HG02763 (cell line): ENCODE measurements at regions not wholly inside any gene's neighbourhood (a gene's known extent, or its start where the extent isn't known, plus 50 kb on each side); places are given as distances from the start of the nearest gene placed in this dataset.
"Not testable (repeated sequence)": the region's sequence is repeated elsewhere in the genome, so short reads cannot be mapped to it uniquely, and the experiment has no call there.

ENCODE experiments used
- ATAC-seq: cut with Tn5 transposase; IDR thresholded peaks from one replicate; pipeline ENCODE4 v1.9.1; 2021; ENCODE audit warnings: mild to moderate bottlenecking, moderate library complexity; ENCODE audit not compliant: unreplicated experiment

DNA sequence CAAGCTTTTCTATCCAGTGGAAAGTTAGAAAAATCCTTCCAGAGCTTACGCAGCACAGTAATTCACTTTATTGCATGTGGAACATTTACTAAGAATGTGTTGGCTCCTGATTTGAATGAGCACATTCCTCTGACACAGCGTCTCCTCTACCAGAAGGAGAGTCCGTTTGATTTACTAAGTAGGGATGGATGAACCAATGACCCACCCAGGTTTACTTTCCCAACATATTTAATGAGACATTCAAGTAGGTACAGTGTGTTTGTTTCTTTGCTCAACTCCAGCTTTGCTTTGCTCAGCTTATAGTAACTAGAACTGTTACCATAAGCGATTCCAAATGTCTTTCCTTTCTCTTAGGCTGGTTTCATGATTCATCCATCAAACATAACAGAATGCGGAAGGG, 161.7 kb downstream of the SMARCA1 start:
- ATAC-seq, result no peak

DNA sequence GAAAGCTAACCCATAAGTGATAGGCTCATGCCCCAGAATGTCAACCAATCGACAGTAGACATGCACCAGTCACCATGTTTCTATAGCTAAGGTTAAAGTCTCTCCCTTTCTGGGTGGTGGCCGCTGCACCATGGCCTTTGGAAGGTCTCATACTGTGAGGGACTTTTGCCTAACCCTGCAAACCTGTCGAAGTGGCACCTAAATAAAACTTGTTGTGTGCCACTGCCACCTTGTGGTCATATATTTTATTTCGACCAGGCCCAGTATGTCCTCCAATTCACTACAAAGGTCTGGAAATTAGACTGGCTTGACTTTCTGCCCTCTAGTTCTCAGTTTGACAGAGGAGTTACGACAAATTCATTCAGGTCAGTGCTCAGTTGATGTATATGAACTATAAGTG, 163.1 kb downstream of the SMARCA1 start:
- peak; percentile 94 for ATAC-seq

DNA sequence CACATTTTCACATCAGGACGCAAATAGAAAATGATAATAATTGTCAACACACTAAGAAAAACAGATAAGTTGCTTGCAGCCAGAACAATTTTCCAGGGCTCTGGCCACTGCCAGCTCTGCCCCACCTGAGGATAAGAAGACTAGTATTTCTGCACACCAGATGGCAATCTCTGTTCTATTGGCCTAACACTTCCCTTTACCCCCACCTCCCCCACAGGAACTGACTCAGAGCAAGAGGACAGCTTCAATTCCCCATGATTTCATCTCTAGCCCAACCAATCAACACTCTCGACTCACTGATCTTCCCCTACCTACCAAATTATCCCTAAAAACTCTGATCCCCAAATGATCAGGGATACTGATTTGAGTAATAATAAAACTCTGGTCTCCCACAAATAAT, 164.0 kb downstream of the SMARCA1 start:
- no peak for ATAC-seq

DNA sequence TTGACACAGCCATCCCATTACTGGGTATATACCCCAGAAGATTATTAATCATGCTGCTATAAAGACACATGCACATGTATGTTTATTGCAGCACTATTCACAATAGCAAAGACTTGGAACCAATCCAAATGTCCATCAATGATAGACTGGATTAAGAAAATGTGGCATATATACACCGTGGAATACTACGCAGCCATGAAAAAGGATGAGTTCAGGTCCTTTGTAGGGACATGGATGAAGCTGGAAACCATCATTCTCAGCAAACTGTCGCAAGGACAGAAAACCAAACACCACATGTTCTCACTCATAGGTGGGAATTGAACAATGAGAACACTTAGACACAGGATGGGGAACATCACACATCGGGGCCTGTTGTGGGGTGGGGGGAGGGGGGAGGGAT, 165.9 kb downstream of the SMARCA1 start:
- not testable (repeated sequence) for ATAC-seq

DNA sequence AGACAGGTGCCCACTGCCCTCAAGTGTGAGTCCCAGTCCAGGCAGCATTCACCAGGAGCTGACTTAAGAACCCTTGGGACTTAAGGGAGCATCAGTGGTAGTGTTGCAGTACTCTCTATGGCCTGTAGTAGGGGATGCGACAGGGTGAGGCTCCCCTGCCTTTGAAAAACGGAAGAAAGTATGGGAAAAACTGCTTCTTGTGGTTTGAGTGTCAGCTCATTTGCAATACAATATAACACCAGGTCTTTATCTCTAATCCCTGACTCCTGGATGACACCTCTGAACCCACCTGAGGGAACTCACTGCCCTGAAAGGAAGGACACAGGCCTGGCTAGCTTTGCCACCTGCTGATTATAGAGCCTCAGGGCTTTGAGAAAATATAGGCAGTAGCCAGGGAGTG, 176.0 kb downstream of the SMARCA1 start:
- no peak for ATAC-seq

DNA sequence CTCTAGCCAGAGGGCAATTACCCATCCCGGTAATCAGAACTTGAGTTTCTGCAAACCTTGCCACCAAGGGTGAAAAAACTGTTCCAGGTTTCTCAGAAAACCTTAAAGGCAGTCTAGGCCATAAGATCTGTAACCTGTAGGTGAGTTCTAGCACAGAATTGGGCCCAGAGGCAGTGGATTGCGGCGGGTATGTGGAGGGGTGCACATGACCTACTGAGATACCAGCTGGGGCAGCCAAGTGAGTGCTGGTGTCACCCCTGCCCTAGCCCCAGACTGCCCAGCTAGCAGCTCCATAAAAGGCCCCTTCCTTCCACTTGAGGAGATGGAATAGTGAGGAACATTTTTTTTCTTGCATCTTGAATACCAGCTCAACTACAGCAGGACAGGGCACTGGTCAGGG, 176.7 kb downstream of the SMARCA1 start:
- no peak for ATAC-seq

DNA sequence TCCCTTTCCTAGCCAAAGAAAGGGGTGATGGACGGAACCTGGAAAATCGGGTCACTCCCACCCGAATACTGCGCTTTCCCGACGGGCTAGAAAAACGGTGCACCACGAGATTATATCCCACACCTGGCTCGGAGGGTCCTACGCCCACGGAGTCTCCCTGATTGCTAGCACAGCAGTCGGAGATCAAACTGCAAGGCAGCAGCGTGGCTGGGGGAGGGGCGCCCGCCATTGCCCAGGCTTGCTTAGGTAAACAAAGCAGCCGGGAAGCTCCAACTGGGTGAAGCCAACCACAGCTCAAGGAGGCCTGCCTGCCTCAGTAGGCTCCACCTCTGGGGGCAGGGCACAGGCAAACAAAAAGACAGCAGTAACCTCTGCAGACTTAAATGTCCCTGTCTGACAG, 186.0 kb downstream of the SMARCA1 start:
- ATAC-seq, result not testable (repeated sequence)

DNA sequence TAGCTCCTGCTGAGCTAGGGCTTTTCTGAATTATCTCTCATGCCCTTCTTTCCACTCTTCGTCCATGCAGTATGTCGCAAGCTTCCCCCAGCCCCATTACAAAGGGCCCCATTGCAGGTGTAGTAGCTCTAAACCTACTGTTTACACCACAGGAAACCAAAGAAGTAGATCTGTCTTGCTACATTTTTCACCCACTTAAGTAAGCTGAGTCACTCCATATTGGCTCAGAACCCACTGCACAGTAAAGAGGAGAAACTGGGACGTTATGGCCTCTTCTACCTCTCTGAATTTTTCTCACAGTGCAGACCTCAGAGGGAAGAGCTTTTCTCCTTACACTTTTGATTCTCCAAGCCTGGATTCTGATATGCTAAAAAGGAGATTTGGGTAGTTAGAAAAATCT, 200.2 kb downstream of the SMARCA1 start:
- ATAC-seq, result no peak

DNA sequence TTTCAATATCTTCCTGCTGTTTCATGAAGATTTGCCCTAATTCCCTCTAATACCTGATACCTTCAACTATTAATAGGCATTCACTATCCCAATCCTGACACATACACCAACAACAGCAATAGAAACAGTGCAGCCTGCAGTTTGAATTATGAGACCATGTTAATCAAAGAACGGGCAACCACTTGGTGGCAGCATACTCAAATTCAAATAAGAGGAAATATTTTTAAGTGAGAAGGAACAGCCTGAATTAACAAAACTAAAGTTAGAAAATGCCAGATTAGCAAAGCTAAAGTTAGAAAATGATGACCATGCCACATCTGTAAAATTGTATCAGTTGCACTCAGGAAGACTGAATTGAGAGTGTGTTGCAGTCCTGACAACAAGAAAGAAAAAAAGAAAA, 204.9 kb downstream of the SMARCA1 start:
- no peak for ATAC-seq

DNA sequence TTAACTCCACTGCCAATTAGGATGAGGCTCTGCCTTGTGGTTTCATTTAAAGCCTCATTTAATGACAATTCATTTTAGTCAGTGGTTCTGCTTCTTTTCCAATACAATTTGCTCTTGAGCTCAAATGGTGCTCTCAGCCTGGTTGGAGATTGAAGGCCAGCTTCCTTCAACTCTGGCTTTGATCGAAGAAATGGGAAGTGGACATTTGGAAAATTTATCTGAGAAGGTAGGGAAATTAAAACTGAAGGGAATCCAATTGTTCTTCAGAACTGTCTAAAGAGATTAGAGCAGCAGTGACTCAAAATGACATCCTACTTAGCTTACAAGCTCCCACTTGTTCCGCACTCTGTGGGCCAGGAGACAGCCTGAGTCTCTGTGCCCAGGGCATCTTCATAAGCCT, 206.8 kb downstream of the SMARCA1 start:
- ATAC-seq, result no peak

DNA sequence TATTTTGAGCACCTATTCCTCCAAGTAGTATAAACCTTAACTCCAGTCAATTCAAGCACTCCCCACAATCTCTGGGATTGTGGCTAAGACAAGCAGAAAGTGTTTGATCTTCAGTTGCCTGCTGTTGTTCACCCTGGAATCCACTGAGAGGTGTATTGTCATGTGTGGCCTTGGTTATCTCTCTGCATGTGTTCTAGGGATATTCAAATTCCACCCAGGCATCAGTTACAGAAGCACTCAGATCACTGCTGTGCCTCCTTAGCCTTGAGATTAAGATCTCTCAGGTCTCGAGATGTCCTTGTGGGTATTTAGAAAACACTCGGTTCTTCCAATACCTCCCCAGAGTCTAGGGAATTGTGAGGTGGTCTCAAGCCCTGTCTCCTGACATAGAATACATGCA, 213.3 kb downstream of the SMARCA1 start:
- no peak for ATAC-seq

DNA sequence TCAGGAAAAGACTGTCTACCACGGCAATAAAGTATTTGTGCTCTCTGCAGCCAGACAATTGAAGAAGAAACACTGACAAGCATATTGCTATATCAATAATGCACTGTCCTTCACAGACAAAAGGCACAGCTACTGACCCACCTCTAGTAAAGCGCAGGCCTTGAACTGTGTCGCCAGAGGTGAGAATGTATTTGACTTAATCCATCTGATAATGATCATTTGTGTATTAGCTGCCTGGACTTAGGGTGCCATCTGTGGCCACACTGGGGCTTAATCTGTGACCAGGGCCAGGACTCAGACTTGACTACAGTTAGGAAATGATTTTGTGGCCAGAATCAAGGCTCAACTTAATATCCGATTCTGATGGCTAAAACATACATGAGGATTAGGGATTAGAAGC, 260.4 kb downstream of the SMARCA1 start:
- no peak for ATAC-seq

DNA sequence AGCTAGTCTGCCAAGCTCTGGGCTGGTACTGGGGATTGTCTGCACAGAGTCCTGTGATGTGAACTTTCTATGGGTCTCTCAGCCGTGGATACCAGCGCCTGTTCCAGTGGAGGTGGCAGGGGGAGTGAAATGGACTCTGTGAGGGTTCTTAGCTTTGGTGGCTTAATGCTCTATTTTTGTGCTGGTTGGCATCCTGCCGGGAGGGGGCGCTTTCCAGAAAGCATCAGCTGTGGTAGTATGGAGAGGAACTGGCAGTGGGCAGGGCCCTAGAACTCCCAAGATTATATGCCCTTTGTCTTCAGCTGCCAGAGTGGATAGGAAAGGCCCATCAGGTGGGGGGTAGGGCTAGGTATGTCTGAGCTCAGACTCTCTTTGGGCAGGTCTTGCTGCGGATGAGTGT, 267.8 kb downstream of the SMARCA1 start:
- not testable (repeated sequence) for ATAC-seq

DNA sequence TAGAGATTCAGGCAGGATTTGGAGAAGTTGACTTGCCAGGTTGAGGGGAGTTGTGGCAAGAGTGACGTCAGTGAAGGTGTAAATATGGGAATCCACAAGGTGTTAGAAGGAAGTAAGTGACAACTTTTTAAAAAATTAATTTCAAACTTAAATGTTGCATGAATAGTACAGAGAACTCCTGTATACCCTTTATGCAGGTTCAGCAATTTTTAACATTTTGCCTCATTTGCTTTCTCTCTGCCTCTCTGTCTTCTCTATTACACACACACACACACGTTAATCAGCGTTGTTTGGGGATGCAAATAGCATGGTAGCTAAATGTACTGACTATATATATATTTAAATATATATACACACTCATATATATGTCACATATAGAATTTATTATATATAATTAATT, 273.7 kb downstream of the SMARCA1 start:
- ATAC-seq, result no peak

DNA sequence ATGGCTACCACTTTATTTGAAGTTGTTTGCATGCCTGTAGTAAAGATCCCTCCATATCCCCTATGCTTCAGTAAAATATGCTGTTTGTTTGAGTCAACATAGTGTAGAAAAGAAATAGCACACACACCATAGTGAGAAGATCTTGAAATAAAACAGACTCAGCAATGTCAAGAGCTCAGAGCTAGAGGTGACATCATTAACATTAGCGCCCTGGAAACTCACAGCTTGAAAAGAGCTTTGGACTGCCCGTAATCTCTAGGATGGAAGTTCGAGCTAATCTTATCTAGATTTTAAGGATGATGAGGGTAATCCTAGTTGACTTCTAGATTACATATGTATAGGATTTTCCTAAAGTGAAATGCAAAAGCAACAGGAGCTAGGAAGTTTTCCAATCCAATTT, 275.6 kb downstream of the SMARCA1 start:
- ATAC-seq, result no peak

DNA sequence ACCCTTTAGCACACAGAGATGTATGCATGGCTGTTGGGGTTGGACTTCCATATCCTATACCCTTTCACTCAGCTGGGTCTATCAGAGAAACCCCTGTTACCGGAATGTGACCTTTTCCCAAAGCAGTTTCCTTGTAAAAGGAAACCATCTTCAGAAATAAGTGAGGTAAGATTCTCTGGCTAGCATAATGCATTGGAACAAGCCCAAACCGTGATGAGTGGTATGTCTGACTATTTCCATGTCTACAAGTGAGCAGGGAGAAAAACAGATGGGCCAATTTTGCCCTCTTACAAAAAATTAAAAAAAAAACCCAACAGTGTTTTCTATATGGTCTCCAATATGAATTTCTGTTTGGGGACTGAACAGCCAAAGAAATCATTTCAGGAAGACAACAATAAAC, 283.9 kb downstream of the SMARCA1 start:
- ATAC-seq, result no peak

DNA sequence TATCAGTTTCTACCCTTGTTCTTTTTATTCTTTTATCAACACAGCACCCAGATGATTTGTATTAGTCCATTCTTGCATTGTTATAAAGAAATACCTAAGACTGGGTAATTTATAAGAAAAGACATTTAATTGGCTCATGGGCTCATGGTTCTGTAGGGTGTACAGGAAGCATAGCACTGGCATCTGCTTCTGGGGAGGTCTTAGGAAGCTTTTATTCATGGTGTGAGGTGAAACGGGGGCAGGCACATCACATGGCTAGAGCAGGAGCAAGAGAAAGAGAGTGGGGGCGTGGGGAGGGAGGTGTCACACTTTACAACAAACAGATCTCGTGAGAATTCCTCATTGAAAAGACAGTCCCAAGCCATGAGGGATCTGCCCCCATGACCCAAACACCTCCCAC, 285.3 kb downstream of the SMARCA1 start:
- no peak for ATAC-seq

DNA sequence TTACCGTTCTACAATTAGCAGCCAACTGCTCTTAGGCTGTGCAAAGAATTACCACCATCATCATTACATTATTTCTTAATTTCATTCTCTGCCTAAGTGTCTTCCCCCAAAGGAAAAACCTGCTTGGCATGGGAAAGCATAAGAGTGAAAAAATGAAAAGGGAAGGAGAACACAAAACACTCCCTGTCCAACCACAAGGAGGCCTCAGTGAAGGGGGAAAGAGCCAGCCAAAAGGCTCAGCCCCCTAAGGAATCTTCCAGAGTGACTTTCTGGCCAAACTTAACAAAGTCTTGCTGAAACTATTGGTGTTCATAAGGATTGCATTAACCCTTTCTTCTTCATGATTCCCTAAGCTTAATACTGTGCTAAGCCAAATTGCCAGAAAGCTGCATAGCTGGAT, 287.4 kb downstream of the SMARCA1 start:
- ATAC-seq, result no peak

DNA sequence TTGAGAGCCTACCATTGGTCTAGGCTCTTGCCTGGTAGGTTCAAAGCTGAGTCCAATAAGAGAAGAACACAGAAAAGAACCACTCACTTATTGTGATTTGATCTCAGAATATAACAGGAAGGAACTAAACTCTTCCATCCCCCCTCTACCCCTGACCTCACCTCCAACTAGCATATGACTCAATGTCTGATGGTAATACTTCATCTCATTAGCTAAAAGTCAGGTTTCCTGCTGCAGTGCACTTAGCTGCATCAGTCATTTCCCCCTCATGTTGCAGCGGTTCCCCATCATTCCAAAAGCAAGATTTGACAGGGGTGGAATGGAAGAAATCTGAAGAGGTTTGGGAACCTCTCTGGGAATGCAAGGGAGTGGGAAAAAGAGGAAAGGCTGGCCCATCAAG, 289.5 kb downstream of the SMARCA1 start:
- ATAC-seq, result no peak

DNA sequence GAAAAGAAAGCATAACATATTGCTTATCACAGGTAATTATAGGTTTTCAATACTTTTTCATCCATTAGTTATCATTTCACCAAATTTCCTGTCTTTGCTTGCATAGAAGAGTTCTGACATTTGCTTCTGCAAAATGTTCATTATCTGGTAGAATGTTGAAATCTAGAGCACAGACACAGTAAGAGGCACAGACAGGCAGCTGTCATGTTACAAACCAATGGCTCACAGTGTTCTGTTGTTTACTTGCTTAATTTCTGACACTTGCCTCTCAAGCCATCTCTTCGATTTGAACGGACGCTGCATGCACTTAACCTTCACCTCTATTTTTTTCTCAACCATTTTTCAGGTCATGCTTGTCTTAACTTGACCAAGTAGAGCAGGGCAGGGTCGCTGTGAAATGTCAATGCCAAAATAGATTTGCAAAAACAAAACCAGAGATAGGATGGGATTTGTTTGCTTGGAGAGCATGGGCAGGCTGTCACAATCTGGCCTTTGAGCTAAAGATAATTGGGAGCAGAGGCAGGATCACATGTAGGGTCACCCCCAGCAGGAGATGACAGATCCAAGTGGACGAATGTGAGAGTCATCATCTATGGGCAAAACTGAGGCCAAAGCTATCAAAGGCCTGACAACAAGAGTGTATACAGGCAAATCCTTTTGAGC, 292.3 kb downstream of the SMARCA1 start:
- ATAC-seq, result no peak

DNA sequence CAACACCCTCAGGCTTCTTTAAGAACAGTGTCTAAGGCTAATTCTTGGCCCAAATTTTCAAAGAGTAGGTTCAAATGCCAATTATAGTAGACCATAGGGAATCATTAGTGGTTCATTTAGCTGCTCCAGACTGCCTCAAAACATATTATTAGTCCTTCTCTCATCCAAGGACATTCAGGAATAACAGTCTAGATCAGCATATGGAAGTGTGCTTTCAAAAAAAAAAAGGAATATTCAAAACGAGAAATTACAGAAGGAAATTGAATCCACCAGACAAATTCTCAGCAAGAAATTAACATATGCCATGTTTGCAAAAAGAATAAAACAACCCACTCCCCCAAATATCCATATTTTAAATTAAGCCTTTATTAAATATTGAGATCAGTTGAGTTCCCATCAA, 293.1 kb downstream of the SMARCA1 start:
- ATAC-seq, result no peak

DNA sequence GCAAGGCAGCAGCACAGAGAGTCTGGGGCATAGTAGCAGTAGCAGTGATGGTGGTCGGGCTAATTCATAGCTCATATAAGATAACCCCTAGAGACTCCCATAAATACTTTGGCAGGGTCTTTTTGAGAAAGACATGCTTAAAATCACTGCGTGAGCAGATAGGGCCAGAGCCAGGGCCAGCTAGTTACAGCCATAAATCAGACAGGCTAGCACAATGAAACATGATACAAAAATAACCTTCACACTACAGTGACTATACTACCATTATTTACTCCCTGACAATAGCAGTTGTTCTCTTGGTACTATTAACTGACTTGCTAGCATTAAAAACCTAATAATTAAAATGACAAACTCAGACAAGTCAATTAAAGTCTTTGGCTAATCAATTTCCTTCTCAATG, 295.9 kb downstream of the SMARCA1 start:
- ATAC-seq, result no peak

DNA sequence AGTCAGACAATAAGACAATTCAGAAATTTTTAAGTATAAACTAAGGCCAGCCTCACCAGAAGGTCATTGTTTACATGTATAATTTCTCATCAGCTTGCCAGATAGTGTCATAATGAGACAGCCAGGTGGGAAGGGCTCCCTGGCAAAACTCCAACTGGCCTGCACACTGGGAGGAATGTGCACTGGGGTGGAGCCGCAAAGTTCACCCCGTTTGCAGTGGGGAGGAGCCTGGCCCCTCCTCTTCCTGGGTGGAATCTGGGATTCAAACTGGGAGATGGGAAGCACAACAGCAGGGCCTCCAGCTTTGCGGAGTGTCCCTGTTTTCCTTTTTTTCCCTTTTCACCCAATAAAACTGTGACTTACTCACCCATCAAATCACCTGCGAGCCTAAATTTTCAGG, 329.9 kb downstream of the SMARCA1 start:
- no peak for ATAC-seq

DNA sequence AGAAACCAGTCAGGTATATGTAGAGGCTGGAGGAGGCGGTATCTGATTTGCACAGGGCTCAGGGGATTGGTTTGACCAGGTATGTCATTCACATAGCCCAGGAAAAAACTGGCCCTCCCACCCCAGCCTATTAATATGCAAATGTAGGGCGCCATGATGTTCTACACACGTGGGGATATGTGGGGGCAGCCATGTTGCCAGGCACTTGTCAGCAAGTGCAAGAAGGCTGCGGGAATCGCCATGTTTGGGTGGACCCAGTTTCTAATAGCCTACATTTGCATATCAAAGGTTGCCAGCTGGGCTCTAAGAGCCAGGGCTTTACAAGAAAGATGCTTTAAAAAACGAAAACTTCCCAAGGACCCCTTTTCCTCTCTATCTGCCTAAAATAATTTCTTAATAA, 335.1 kb downstream of the SMARCA1 start:
- no peak for ATAC-seq
